ENCODE measurements at regions not wholly inside any gene's neighbourhood (a gene's known extent, or its start where the extent isn't known, plus 50 kb on each side); places are given as distances from the start of the nearest gene placed in this dataset.

DNA sequence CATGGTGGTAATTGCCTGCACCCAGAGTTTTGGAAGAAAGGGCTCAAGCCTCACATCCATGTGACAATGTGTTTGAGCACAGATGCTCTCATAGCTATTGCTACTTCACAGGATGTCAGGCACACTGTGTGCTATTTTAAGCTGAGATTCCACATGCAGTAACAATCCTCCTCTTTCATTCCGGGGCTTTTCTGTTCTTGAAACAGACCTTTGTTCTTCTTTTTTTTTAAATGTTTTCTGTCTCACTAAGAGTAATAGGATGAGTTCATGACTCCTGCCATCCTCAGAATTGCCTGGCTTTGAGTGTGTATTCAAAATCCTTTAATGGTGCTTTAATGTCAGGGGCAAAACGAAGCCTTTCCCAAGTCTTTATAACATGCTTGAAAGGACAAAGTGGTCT is 198.9 kb downstream of the ABCC12 start:
- no peak overlapping the region for H4K5ac ChIP-seq (ENCODE audit: insufficient read length, low read depth, low read length)
- no peak overlapping the region for H3K14ac ChIP-seq (ENCODE audit: insufficient read length)
- no peaks in the 10 kb centered on the region for H3K79me1 ChIP-seq (ENCODE audit: low read depth, low read length)
- CTCF ChIA-PET (ENCODE audit: partially characterized antibody): interaction anchor here (0.8 kb wide), 1 partner anchor 21 kb away, joined by 3 read pairs; no protein-coding TSS in a partner anchor
- no peak overlapping the region; the same call in 1 of the 2 replicates for H2BK15ac ChIP-seq (ENCODE audit: low read length)
- no peak overlapping the region for H2AFZ ChIP-seq (ENCODE audit: low read length)
- H3K4me2 ChIP-seq (ENCODE audit: insufficient read depth in 1 of 2, low read depth in 2 of 2, low read length in 2 of 2): no peak overlapping the region
- no peak overlapping the region for H3K9ac ChIP-seq (replicated peaks in 1 of 4; ENCODE audit: extremely low read depth in 1 of 4, low read depth in 3 of 4, low read length in 3 of 4)
- H2BK12ac ChIP-seq (ENCODE audit: low read depth, low read length): no peak overlapping the region
- no peaks in the 10 kb centered on the region for H3K4me1 ChIP-seq (replicated peaks in 1 of 4; ENCODE audit: control insufficient read depth in 3 of 4, insufficient read depth in 4 of 4, low read length in 3 of 4)
- FAIRE-seq (no peak), DNase-seq (ENCODE audit: low read depth in 1 of 2, low spot score in 2 of 2) (no peak)
- H4K20me1 ChIP-seq (replicated peaks in 1 of 2; ENCODE audit: control insufficient read depth in 1 of 2, insufficient read depth in 2 of 2, low read length in 2 of 2): no peaks in the 10 kb centered on the region
- POLR2A ChIA-PET (ENCODE audit: partially characterized antibody): no interaction called here
- H3K9me3 ChIP-seq (ENCODE audit: insufficient read depth in 2 of 2, low read depth in 1 of 2, low read length in 1 of 2): no peaks in the 10 kb centered on the region
- H3K23ac ChIP-seq (ENCODE audit: insufficient read length): no peak overlapping the region
- H3K79me2 ChIP-seq (ENCODE audit: control insufficient read depth in 1 of 2, insufficient read depth in 2 of 2, low read length in 2 of 2): no peaks in the 10 kb centered on the region
- H4K8ac ChIP-seq (ENCODE audit: extremely low read depth, insufficient read depth, low read length): no peak overlapping the region
- no peaks in the 10 kb centered on the region; the same call in 1 of the 2 replicates for H3K23me2 ChIP-seq (ENCODE audit: low read depth, low read length)
- H2BK120ac ChIP-seq (replicated peaks; ENCODE audit: low read depth, low read length): no peak overlapping the region
- H2AK5ac ChIP-seq (ENCODE audit: low read depth, low read length): no peak overlapping the region
- no peak overlapping the region for H2BK5ac ChIP-seq (ENCODE audit: low read depth, low read length)
- WGBS, 2 experiments (ENCODE audit: extremely low coverage in 1 of 2, insufficient coverage in 1 of 2, insufficient read length in 1 of 2, insufficient replicate concordance in 2 of 2, low coverage in 1 of 2, low lambda C conversion rate in 2 of 2, missing lambda C conversion rate in 1 of 2): 83% methylated on average over 2 of the region's 2 CpGs; no CpG with 5 or more reads in 1 of the 2 experiments
- H3K4me3 ChIP-seq (ENCODE audit: extremely low read depth in 1 of 4, insufficient read depth in 2 of 4, low read depth in 3 of 4, low read length in 4 of 4): no peak overlapping the region
- no peak overlapping the region for H3K27ac ChIP-seq (ENCODE audit: low read depth, low read length)
- H4K91ac ChIP-seq (replicated peaks; ENCODE audit: insufficient read length, low read length): no peak overlapping the region
- no peaks in the 10 kb centered on the region for H3K27me3 ChIP-seq (replicated peaks in 1 of 4; ENCODE audit: control insufficient read depth in 3 of 4, extremely low read depth in 1 of 4, insufficient read depth in 3 of 4, low read length in 3 of 4)
- H3K36me3 ChIP-seq (ENCODE audit: control insufficient read depth in 2 of 4, insufficient read depth in 4 of 4, low read length in 3 of 4): no peaks in the 10 kb centered on the region
- no peak overlapping the region for H2BK20ac ChIP-seq (ENCODE audit: low read length)
- H3K18ac ChIP-seq (ENCODE audit: extremely low read depth, low read length): no peak overlapping the region
- no peak overlapping the region for H3K4ac ChIP-seq (replicated peaks; ENCODE audit: insufficient read length, low read depth, low read length)
- no peak overlapping the region for H3K56ac ChIP-seq (replicated peaks; ENCODE audit: insufficient read length, low read depth, low read length)
- TF ChIP-seq, protein P1, sequence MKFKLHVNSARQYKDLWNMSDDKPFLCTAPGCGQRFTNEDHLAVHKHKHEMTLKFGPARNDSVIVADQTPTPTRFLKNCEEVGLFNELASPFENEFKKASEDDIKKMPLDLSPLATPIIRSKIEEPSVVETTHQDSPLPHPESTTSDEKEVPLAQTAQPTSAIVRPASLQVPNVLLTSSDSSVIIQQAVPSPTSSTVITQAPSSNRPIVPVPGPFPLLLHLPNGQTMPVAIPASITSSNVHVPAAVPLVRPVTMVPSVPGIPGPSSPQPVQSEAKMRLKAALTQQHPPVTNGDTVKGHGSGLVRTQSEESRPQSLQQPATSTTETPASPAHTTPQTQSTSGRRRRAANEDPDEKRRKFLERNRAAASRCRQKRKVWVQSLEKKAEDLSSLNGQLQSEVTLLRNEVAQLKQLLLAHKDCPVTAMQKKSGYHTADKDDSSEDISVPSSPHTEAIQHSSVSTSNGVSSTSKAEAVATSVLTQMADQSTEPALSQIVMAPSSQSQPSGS (IDR thresholded peaks at IDR 0.05; ENCODE audit: low read length): no peak
- TF ChIP-seq, protein P2, sequence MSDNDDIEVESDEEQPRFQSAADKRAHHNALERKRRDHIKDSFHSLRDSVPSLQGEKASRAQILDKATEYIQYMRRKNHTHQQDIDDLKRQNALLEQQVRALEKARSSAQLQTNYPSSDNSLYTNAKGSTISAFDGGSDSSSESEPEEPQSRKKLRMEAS (IDR thresholded peaks at IDR 0.05): no peak
- no peak for TF ChIP-seq CREB1 (IDR thresholded peaks at IDR 0.05)
- TF ChIP-seq, protein P3, sequence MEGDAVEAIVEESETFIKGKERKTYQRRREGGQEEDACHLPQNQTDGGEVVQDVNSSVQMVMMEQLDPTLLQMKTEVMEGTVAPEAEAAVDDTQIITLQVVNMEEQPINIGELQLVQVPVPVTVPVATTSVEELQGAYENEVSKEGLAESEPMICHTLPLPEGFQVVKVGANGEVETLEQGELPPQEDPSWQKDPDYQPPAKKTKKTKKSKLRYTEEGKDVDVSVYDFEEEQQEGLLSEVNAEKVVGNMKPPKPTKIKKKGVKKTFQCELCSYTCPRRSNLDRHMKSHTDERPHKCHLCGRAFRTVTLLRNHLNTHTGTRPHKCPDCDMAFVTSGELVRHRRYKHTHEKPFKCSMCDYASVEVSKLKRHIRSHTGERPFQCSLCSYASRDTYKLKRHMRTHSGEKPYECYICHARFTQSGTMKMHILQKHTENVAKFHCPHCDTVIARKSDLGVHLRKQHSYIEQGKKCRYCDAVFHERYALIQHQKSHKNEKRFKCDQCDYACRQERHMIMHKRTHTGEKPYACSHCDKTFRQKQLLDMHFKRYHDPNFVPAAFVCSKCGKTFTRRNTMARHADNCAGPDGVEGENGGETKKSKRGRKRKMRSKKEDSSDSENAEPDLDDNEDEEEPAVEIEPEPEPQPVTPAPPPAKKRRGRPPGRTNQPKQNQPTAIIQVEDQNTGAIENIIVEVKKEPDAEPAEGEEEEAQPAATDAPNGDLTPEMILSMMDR (IDR thresholded peaks at IDR 0.05; ENCODE audit: control extremely low read depth in 1 of 3, insufficient read depth in 1 of 3, low read depth in 1 of 3, low read length in 3 of 3): no peak
- no peak for TF ChIP-seq RAD21 (IDR thresholded peaks at IDR 0.05 in 1 of 2, conservative IDR thresholded peaks at IDR 0.05 in 1 of 2; ENCODE audit: low read depth in 2 of 2, low read length in 2 of 2)
- no peak for TF ChIP-seq SP4 (IDR thresholded peaks at IDR 0.05; ENCODE audit: low read length)
- no peak for TF ChIP-seq JUND (IDR thresholded peaks at IDR 0.05; ENCODE audit: low read length)
- TF ChIP-seq SP1 (IDR thresholded peaks at IDR 0.05; ENCODE audit: low read depth, low read length): no peak
- TF ChIP-seq GTF2F1 (IDR thresholded peaks at IDR 0.05; ENCODE audit: borderline replicate concordance, low read depth, low read length): no peak
- no peak for TF ChIP-seq BCL11A (IDR thresholded peaks at IDR 0.05; ENCODE audit: low read depth in 2 of 2, low read length in 2 of 2)
- no peak for TF ChIP-seq POU5F1 (IDR thresholded peaks at IDR 0.05; ENCODE audit: low read depth, low read length)
